ENCODE measurements at regions not wholly inside any gene's neighbourhood (a gene's known extent, or its start where the extent isn't known, plus 50 kb on each side); places are given as distances from the start of the nearest gene placed in this dataset.

- TF ChIP-seq CTCF (IDR thresholded peaks at IDR 0.05) (no peak), POLR2A (IDR thresholded peaks at IDR 0.05) (no peak)
Measured at GRCh38 chr1:36693161-36693525, 210.4 kb upstream of the CSF3R start.

Data from esophagus squamous epithelium (tissue), 4 donors.